ENCODE measurements at regions not wholly inside any gene's neighbourhood (a gene's known extent, or its start where the extent isn't known, plus 50 kb on each side); places are given as distances from the start of the nearest gene placed in this dataset.

DNA sequence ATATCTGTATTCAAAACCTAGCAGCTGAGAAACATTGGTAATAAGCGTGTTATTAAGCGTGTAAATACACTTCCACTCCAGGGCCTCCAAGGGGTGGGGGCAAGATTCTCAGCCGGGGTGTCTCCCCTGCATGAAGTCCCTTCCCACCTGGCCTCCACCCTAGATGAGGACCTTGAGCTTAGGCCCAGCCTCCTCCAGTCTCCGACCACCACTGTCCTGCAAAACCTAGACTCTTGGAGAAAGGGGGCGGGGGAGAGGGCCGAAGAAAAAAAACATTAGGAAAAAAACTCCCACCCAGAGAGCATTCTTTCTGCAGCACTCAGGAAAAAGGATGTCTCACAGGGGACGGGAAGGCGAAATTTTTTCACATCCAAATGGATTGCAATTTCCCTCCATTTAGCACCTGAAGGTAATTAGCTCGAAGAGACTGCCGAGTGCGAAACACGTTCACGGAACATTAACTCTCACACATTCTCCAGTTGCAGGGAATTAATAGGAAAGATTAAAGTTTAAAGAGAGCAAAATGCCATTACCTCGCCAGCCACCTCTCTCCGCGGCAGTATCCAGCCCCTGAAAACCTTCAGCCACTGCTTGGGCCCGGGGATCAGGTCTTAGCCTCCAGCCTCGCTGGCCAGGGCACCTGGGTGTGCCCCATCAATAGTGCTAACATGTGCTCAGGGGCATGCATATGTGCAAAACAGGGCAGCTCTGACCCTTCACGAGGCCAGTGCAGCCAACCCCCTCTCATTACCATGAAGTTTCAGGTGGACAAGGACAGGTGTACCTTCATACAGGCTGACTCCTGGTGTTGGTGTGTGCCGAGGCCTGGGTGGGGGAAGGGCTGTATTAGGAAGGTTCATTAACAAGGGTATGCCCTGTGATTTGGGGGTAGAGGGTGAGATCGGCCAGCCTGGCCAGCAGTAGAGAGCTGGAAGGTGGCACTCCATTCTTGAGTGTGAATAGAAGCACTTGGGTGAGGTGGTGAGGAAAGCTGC is 77.2 kb downstream of the HIF1AN start:
- TF ChIP-seq, protein P1, sequence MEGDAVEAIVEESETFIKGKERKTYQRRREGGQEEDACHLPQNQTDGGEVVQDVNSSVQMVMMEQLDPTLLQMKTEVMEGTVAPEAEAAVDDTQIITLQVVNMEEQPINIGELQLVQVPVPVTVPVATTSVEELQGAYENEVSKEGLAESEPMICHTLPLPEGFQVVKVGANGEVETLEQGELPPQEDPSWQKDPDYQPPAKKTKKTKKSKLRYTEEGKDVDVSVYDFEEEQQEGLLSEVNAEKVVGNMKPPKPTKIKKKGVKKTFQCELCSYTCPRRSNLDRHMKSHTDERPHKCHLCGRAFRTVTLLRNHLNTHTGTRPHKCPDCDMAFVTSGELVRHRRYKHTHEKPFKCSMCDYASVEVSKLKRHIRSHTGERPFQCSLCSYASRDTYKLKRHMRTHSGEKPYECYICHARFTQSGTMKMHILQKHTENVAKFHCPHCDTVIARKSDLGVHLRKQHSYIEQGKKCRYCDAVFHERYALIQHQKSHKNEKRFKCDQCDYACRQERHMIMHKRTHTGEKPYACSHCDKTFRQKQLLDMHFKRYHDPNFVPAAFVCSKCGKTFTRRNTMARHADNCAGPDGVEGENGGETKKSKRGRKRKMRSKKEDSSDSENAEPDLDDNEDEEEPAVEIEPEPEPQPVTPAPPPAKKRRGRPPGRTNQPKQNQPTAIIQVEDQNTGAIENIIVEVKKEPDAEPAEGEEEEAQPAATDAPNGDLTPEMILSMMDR (IDR thresholded peaks at IDR 0.05), result no peak
- TF ChIP-seq POLR2A (IDR thresholded peaks at IDR 0.05), result no peak
- no peak for TF ChIP-seq EP300 (IDR thresholded peaks at IDR 0.05)

Data from tibial nerve (tissue), 4 donors.